OCI-LY1 (cell line): ENCODE measurements at regions not wholly inside any gene's neighbourhood (a gene's known extent, or its start where the extent isn't known, plus 50 kb on each side); places are given as distances from the start of the nearest gene placed in this dataset.

Experiments
- CTCF ChIP-seq: fragments of 200-600 bp; sonication (generic), shearing (Covaris generic); IDR thresholded peaks from 2 replicates; pipeline ENCODE4 v1.5.1; 2017; ENCODE audit warnings: mild to moderate bottlenecking, antibody characterized with exemption, low read length, moderate library complexity, mixed read lengths
- EZH2 ChIP-seq: fragments of 200-600 bp; sonication (generic), shearing (Covaris generic); IDR thresholded peaks from 2 replicates; pipeline ENCODE4 v1.8.0; 2017; ENCODE audit warnings: borderline replicate concordance, mixed run types, mild to moderate bottlenecking, antibody characterized with exemption, low read length, moderate library complexity, mixed read lengths

GRCh38 chr2:156253765-156254164, 78.8 kb downstream of the NR4A2 start:
- TF ChIP-seq EZH2 = no peak
- no peak for TF ChIP-seq CTCF
